ENCODE measurements at regions not wholly inside any gene's neighbourhood (a gene's known extent, or its start where the extent isn't known, plus 50 kb on each side); places are given as distances from the start of the nearest gene placed in this dataset.

DNA sequence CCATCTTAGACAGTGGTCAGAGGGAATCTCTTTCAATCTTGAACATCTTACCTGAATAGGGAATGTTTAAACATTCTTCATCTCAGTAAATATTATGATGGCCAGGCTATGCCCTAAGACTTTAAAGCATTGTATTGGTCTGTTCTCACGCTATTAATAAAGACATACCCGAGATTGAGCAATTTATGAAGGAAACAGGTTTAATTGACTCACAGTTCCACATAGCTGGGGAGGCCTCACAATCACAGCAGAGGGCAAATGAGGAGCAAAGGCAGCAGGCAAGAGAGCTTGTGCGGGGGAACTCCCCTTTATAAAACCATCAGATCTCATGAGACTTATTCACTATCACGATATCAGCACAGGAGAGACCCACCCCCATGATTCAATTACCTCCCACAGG lies 55.3 kb upstream of the SOX9 start:
- TF ChIP-seq, protein P1, sequence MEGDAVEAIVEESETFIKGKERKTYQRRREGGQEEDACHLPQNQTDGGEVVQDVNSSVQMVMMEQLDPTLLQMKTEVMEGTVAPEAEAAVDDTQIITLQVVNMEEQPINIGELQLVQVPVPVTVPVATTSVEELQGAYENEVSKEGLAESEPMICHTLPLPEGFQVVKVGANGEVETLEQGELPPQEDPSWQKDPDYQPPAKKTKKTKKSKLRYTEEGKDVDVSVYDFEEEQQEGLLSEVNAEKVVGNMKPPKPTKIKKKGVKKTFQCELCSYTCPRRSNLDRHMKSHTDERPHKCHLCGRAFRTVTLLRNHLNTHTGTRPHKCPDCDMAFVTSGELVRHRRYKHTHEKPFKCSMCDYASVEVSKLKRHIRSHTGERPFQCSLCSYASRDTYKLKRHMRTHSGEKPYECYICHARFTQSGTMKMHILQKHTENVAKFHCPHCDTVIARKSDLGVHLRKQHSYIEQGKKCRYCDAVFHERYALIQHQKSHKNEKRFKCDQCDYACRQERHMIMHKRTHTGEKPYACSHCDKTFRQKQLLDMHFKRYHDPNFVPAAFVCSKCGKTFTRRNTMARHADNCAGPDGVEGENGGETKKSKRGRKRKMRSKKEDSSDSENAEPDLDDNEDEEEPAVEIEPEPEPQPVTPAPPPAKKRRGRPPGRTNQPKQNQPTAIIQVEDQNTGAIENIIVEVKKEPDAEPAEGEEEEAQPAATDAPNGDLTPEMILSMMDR (IDR thresholded peaks at IDR 0.05; ENCODE audit: poor library complexity): no peak
- no peak for TF ChIP-seq EZH2phosphoT487 (IDR thresholded peaks at IDR 0.05; ENCODE audit: low read depth, severe bottlenecking, unreplicated experiment)

Data from hepatocyte (in vitro differentiated cells).